Loucy (cell line): ENCODE measurements at regions not wholly inside any gene's neighbourhood (a gene's known extent, or its start where the extent isn't known, plus 50 kb on each side); places are given as distances from the start of the nearest gene placed in this dataset.
A peak's percentile ranks its signal among the peaks of the same experiment; 100 is the strongest.

ENCODE experiments used
- H2AFZ ChIP-seq: fragments of 200-600 bp; sonication (generic); 2 replicates; pipeline ENCODE4 v1.6.0; 2016; ENCODE audit warnings: antibody characterized with exemption, mild to moderate bottlenecking, low read length, moderate library complexity
- H3F3A ChIP-seq: fragments of 200-600 bp; 2 replicates; pipeline ENCODE4 v1.6.0; 2016; ENCODE audit warnings: antibody characterized with exemption, low read depth, mild to moderate bottlenecking
- H3K27me3 ChIP-seq: fragments of 200-600 bp; sonication (generic); 2 replicates; pipeline ENCODE4 v1.6.1; 2014; ENCODE audit warnings: low read length, mild to moderate bottlenecking; ENCODE audit not compliant: insufficient read depth, poor library complexity, severe bottlenecking
- H3K36me3 ChIP-seq: fragments of 200-600 bp; sonication (generic); 2 replicates; pipeline ENCODE4 v1.6.1; 2016; ENCODE audit warnings: low read length; ENCODE audit not compliant: insufficient read depth
- H3K4me1 ChIP-seq: fragments of 200-600 bp; sonication (generic); 2 replicates; pipeline ENCODE4 v1.5.1; 2014; ENCODE audit warnings: low read length, mild to moderate bottlenecking; ENCODE audit not compliant: insufficient read depth, poor library complexity, severe bottlenecking
- H3K4me2 ChIP-seq: fragments of 200-600 bp; sonication (generic); 2 replicates; pipeline ENCODE4 v1.6.0; 2014; ENCODE audit warnings: antibody characterized with exemption, low read length, low read depth, mild to moderate bottlenecking; ENCODE audit not compliant: poor library complexity, severe bottlenecking
- H3K4me3 ChIP-seq: fragments of 200-600 bp; sonication (generic); 2 replicates; pipeline ENCODE4 v1.5.1; 2014; ENCODE audit warnings: low read length, mild to moderate bottlenecking, mixed read lengths; ENCODE audit not compliant: poor library complexity, severe bottlenecking
- H3K79me2 ChIP-seq: fragments of 200-600 bp; sonication (generic); 2 replicates; pipeline ENCODE4 v1.6.1; 2014; ENCODE audit warnings: low read length; ENCODE audit not compliant: insufficient read depth
- H3K9ac ChIP-seq: fragments of 200-600 bp; sonication (generic); 2 replicates; pipeline ENCODE4 v1.6.0; 2014; ENCODE audit warnings: mild to moderate bottlenecking, low read depth, low read length, moderate library complexity; ENCODE audit not compliant: poor library complexity, severe bottlenecking
- H3K9me2 ChIP-seq: fragments of 200-600 bp; sonication (generic); replicated peaks from 2 replicates; pipeline ENCODE4 v1.6.1; 2016; ENCODE audit warnings: low read depth, low read length, mixed read lengths
- H3K9me3 ChIP-seq: fragments of 200-600 bp; sonication (generic); 2 replicates; pipeline ENCODE4 v1.6.1; 2014; ENCODE audit warnings: mild to moderate bottlenecking, antibody characterized with exemption, low read length, low read depth; ENCODE audit not compliant: insufficient read depth
- H4K20me1 ChIP-seq: fragments of 200-600 bp; sonication (generic); 2 replicates; pipeline ENCODE4 v1.6.0; 2014; ENCODE audit warnings: antibody characterized with exemption, low read length, mild to moderate bottlenecking; ENCODE audit not compliant: insufficient read depth, poor library complexity, severe bottlenecking
- CTCF ChIP-seq: fragments of 200-600 bp; sonication (generic); conservative IDR thresholded peaks from 2 replicates; pipeline ENCODE4 v1.5.1; 2014; ENCODE audit warnings: mild to moderate bottlenecking, antibody characterized with exemption, low read length
- EZH2phosphoT487 ChIP-seq: fragments of 200-600 bp; IDR thresholded peaks from 2 replicates; pipeline ENCODE4 v1.6.1; 2018; ENCODE audit warnings: antibody characterized with exemption, mild to moderate bottlenecking, moderate library complexity, borderline replicate concordance

- no peaks in the 10 kb centered on the region for H3K9me2 ChIP-seq
- no peaks in the 10 kb centered on the region for H3K27me3 ChIP-seq
- no peaks in the 10 kb centered on the region for H3K9me3 ChIP-seq
- no peak overlapping the region for H3K9ac ChIP-seq
- H3K4me3 ChIP-seq, result no peak overlapping the region
- H3K4me2 ChIP-seq, result no peak overlapping the region
- H3K36me3 ChIP-seq, result no peaks in the 10 kb centered on the region
- H3F3A ChIP-seq, result no peaks in the 10 kb centered on the region
- no peak for TF ChIP-seq CTCF
- TF ChIP-seq EZH2phosphoT487, result no peak
- H3K4me1 ChIP-seq, result peaks cover 14% of the 10 kb centered on the region
- H2AFZ ChIP-seq, result no peak overlapping the region
- no peaks in the 10 kb centered on the region for H4K20me1 ChIP-seq
- H3K79me2 ChIP-seq, result no peaks in the 10 kb centered on the region
Measured at GRCh38 chr11:121688860-121689614, 236.3 kb upstream of the SORL1-AS1 start.

GRCh38 chr11:121688055-121688491 is 235.3 kb upstream of the SORL1-AS1 start:
- Histone ChIP-seq H3K27me3 (no peaks in the 10 kb centered on the region), H3K4me2 (peak overlapping the region; percentile 49), H3K4me3 (no peak overlapping the region), H3K9me3 (no peaks in the 10 kb centered on the region), H3K36me3 (no peaks in the 10 kb centered on the region), H4K20me1 (no peaks in the 10 kb centered on the region), H3K79me2 (no peaks in the 10 kb centered on the region), H2AFZ (no peak overlapping the region), H3K9me2 (no peaks in the 10 kb centered on the region), H3K9ac (no peak overlapping the region), H3K4me1 (peaks cover 14% of the 10 kb centered on the region), H3F3A (no peaks in the 10 kb centered on the region)
- TF ChIP-seq CTCF (no peak), EZH2phosphoT487 (no peak)

GRCh38 chr11:121683791-121684190 is 231.0 kb upstream of the SORL1-AS1 start:
- H3K4me1 ChIP-seq, result peaks cover 13% of the 10 kb centered on the region
- no peaks in the 10 kb centered on the region for H4K20me1 ChIP-seq
- no peaks in the 10 kb centered on the region for H3K27me3 ChIP-seq
- H3K9me2 ChIP-seq, result no peaks in the 10 kb centered on the region
- no peaks in the 10 kb centered on the region for H3K9me3 ChIP-seq
- H3K9ac ChIP-seq, result no peak overlapping the region
- H3K36me3 ChIP-seq, result no peaks in the 10 kb centered on the region
- no peak overlapping the region for H2AFZ ChIP-seq
- H3F3A ChIP-seq, result no peaks in the 10 kb centered on the region
- H3K79me2 ChIP-seq, result no peaks in the 10 kb centered on the region
- no peak for TF ChIP-seq EZH2phosphoT487
- TF ChIP-seq CTCF, result no peak
- H3K4me3 ChIP-seq, result no peak overlapping the region
- H3K4me2 ChIP-seq, result no peak overlapping the region
